DOHH2 (cell line): ENCODE measurements at regions not wholly inside any gene's neighbourhood (a gene's known extent, or its start where the extent isn't known, plus 50 kb on each side); places are given as distances from the start of the nearest gene placed in this dataset.

ENCODE experiments used
- EZH2phosphoT487 ChIP-seq: fragments of 200-600 bp; sonication (generic); IDR thresholded peaks from 2 replicates; pipeline ENCODE4 v1.6.1; 2017; ENCODE audit warnings: borderline replicate concordance, mild to moderate bottlenecking, antibody characterized with exemption, low read length, moderate library complexity, mixed read lengths
- TF ChIP-seq, protein P1 (sequence below): fragments of 200-600 bp; sonication (generic); IDR thresholded peaks from one replicate; pipeline ENCODE4 v1.5.1; 2014; ENCODE audit warnings: antibody characterized with exemption, mild to moderate bottlenecking, low read depth, low read length; ENCODE audit not compliant: poor library complexity, severe bottlenecking

DNA sequence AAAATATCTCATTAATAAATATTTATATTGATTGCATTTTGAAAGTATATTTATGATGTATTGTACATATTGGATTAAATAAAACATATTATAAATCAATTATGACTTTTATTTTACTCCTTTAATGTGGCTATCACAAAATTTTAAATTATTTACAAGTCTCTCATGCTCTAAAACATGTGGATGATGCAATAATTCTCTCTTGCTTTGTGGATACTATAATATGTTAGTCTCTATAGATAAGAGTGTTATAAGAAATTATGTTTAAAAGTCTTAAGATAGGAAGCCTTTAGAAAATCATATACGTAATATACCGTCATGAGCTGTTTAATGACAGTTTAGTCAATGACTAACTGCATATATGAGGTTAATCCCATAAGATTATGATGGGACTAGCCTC is 547.4 kb upstream of the ALCAM start:
- TF ChIP-seq, protein P1, sequence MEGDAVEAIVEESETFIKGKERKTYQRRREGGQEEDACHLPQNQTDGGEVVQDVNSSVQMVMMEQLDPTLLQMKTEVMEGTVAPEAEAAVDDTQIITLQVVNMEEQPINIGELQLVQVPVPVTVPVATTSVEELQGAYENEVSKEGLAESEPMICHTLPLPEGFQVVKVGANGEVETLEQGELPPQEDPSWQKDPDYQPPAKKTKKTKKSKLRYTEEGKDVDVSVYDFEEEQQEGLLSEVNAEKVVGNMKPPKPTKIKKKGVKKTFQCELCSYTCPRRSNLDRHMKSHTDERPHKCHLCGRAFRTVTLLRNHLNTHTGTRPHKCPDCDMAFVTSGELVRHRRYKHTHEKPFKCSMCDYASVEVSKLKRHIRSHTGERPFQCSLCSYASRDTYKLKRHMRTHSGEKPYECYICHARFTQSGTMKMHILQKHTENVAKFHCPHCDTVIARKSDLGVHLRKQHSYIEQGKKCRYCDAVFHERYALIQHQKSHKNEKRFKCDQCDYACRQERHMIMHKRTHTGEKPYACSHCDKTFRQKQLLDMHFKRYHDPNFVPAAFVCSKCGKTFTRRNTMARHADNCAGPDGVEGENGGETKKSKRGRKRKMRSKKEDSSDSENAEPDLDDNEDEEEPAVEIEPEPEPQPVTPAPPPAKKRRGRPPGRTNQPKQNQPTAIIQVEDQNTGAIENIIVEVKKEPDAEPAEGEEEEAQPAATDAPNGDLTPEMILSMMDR = no peak
- no peak for TF ChIP-seq EZH2phosphoT487
